Urinary bladder (tissue), 3 donors: ENCODE measurements at regions not wholly inside any gene's neighbourhood (a gene's known extent, or its start where the extent isn't known, plus 50 kb on each side); places are given as distances from the start of the nearest gene placed in this dataset.

Source experiments
- DNase-seq: peaks from one replicate; pipeline ENCODE4 v3.0.0-alpha.2; 2015; ENCODE audit errors: extremely low spot score
- H3K27ac ChIP-seq: one replicate; pipeline ENCODE4 v1.5.1; 2013; ENCODE audit warnings: low read depth, mild to moderate bottlenecking, moderate library complexity
- H3K36me3 ChIP-seq: one replicate; pipeline ENCODE4 v1.6.1; 2013; ENCODE audit warnings: mild to moderate bottlenecking, moderate library complexity; ENCODE audit not compliant: insufficient read depth
- H3K4me1 ChIP-seq: one replicate; pipeline ENCODE4 v1.6.1; 2013; ENCODE audit warnings: mild to moderate bottlenecking, moderate library complexity; ENCODE audit not compliant: insufficient read depth
- H3K4me3 ChIP-seq: one replicate; pipeline ENCODE4 v1.5.1; 2013; ENCODE audit warnings: low read depth, low read length
- WGBS: extraction: QIAGEN DNeasy Blood & Tissue Kit; methylation state at CpG from one replicate; pipeline ENCODE4 v1.1.7; 2013; 5-methylcytosine and 5-hydroxymethylcytosine counted together
- donor health status: healthy with polysubstance abuse.
- donor health status: healthy.

- no peak for DNase-seq
Measured at GRCh38 chr1:232306269-232306961, 323.5 kb downstream of the SIPA1L2 start.

GRCh38 chr1:232305050-232305449, 324.9 kb downstream of the SIPA1L2 start:
- Histone ChIP-seq H3K4me1 (no peaks in the 10 kb centered on the region), H3K36me3 (no peaks in the 10 kb centered on the region), H3K4me3 (no peak overlapping the region), H3K27ac (no peak overlapping the region)
- 73% methylated on average over 4 of the region's 4 CpGs for WGBS
- DNase-seq, result no peak

More at GRCh38 chr1:232306269-232306961, 323.5 kb downstream of the SIPA1L2 start:
- WGBS, result 49% methylated on average over 8 of the region's 8 CpGs
- Histone ChIP-seq H3K36me3 (no peaks in the 10 kb centered on the region), H3K4me1 (no peaks in the 10 kb centered on the region), H3K27ac (no peak overlapping the region), H3K4me3 (no peak overlapping the region)

GRCh38 chr1:232303222-232303620, 326.7 kb downstream of the SIPA1L2 start:
- no peaks in the 10 kb centered on the region for H3K36me3 ChIP-seq
- WGBS, result 87% methylated on average over 5 of the region's 5 CpGs
- no peak for DNase-seq
- H3K27ac ChIP-seq, result no peak overlapping the region
- no peak overlapping the region for H3K4me3 ChIP-seq
- H3K4me1 ChIP-seq, result no peaks in the 10 kb centered on the region

GRCh38 chr1:232302376-232303221, 327.3 kb downstream of the SIPA1L2 start:
- Histone ChIP-seq H3K4me1 (no peaks in the 10 kb centered on the region), H3K36me3 (no peaks in the 10 kb centered on the region), H3K4me3 (no peak overlapping the region), H3K27ac (no peak overlapping the region)
- WGBS, result 67% methylated on average over 4 of the region's 4 CpGs
- DNase-seq, result no peak

GRCh38 chr1:232301246-232301645, 328.7 kb downstream of the SIPA1L2 start:
- DNase-seq, result no peak
- H3K4me3 ChIP-seq, result no peak overlapping the region
- H3K4me1 ChIP-seq, result no peaks in the 10 kb centered on the region
- 93% methylated on average over 8 of the region's 8 CpGs for WGBS
- H3K36me3 ChIP-seq, result no peaks in the 10 kb centered on the region
- H3K27ac ChIP-seq, result no peak overlapping the region

- Histone ChIP-seq H3K27ac (no peak overlapping the region), H3K4me3 (no peak overlapping the region), H3K4me1 (no peaks in the 10 kb centered on the region), H3K36me3 (no peaks in the 10 kb centered on the region)
- WGBS, result 86% methylated on average over 2 of the region's 2 CpGs
- DNase-seq, result no peak
Measured at GRCh38 chr1:232300466-232300865, 329.5 kb downstream of the SIPA1L2 start.

- no peaks in the 10 kb centered on the region for H3K36me3 ChIP-seq
- no peak overlapping the region for H3K4me3 ChIP-seq
- DNase-seq, result no peak
- no peaks in the 10 kb centered on the region for H3K4me1 ChIP-seq
- no peak overlapping the region for H3K27ac ChIP-seq
- WGBS, result 94% methylated on average over 4 of the region's 4 CpGs
Measured at GRCh38 chr1:232296461-232296860, 333.5 kb downstream of the SIPA1L2 start.

- Histone ChIP-seq H3K36me3 (no peaks in the 10 kb centered on the region), H3K4me3 (no peak overlapping the region), H3K4me1 (no peaks in the 10 kb centered on the region), H3K27ac (no peak overlapping the region)
- DNase-seq, result no peak
- 93% methylated on average over 3 of the region's 3 CpGs for WGBS
Measured at GRCh38 chr1:232293361-232293760, 336.6 kb downstream of the SIPA1L2 start.

- WGBS, result 95% methylated on average over 7 of the region's 7 CpGs
- no peak for DNase-seq
- Histone ChIP-seq H3K36me3 (no peaks in the 10 kb centered on the region), H3K4me3 (no peak overlapping the region), H3K27ac (no peak overlapping the region), H3K4me1 (no peaks in the 10 kb centered on the region)
Measured at GRCh38 chr1:232292818-232293217, 337.1 kb downstream of the SIPA1L2 start.

GRCh38 chr1:232292239-232292638, 337.7 kb downstream of the SIPA1L2 start:
- no peak for DNase-seq
- no peaks in the 10 kb centered on the region for H3K36me3 ChIP-seq
- H3K4me1 ChIP-seq, result no peaks in the 10 kb centered on the region
- no peak overlapping the region for H3K4me3 ChIP-seq
- 45% methylated on average over 2 of the region's 2 CpGs for WGBS
- H3K27ac ChIP-seq, result no peak overlapping the region

GRCh38 chr1:232291681-232292080, 338.3 kb downstream of the SIPA1L2 start:
- no peak overlapping the region for H3K27ac ChIP-seq

GRCh38 chr1:232291261-232291660, 338.7 kb downstream of the SIPA1L2 start:
- Histone ChIP-seq H3K36me3 (no peaks in the 10 kb centered on the region), H3K4me3 (no peak overlapping the region), H3K27ac (no peak overlapping the region), H3K4me1 (no peaks in the 10 kb centered on the region)
- WGBS, result 85% methylated on average over 4 of the region's 4 CpGs
- no peak for DNase-seq

More at GRCh38 chr1:232291681-232292080, 338.3 kb downstream of the SIPA1L2 start:
- H3K36me3 ChIP-seq, result no peaks in the 10 kb centered on the region
- no peak overlapping the region for H3K4me3 ChIP-seq
- no peaks in the 10 kb centered on the region for H3K4me1 ChIP-seq
- 32% methylated on average over 1 of the region's 1 CpG for WGBS
- no peak for DNase-seq

- Histone ChIP-seq H3K4me1 (no peaks in the 10 kb centered on the region), H3K4me3 (no peak overlapping the region), H3K36me3 (no peaks in the 10 kb centered on the region), H3K27ac (no peak overlapping the region)
- DNase-seq, result no peak
Measured at GRCh38 chr1:232290570-232290969, 339.4 kb downstream of the SIPA1L2 start.
